HK-2 (cell line): ENCODE measurements at regions not wholly inside any gene's neighbourhood (a gene's known extent, or its start where the extent isn't known, plus 50 kb on each side); places are given as distances from the start of the nearest gene placed in this dataset.

ENCODE experiments used
- DNase-seq: peaks from one replicate; pipeline ENCODE4 v3.0.0-alpha.2; 2018; ENCODE audit not compliant: unreplicated experiment

DNA sequence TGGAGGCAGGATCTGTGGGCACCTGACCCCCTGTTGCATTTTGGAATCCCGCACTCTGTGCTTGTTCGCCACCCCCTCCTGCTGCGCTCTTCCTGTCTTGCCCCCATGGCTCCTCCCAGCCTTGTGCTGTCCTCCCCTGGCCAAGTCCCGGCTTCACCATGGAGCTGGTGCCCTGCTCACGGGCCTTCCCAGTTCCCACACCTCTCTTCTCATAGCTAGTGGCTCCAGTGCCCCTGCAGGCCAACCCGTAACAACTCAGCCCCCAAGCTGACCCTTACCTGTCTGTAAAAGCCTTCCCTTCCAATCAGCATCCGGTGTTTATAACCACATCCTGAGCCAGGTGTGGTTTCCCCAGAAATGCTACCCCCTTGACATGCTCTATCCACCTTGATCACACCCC is 407.7 kb upstream of the C2CD4B start:
- DNase-seq, result no peak

DNA sequence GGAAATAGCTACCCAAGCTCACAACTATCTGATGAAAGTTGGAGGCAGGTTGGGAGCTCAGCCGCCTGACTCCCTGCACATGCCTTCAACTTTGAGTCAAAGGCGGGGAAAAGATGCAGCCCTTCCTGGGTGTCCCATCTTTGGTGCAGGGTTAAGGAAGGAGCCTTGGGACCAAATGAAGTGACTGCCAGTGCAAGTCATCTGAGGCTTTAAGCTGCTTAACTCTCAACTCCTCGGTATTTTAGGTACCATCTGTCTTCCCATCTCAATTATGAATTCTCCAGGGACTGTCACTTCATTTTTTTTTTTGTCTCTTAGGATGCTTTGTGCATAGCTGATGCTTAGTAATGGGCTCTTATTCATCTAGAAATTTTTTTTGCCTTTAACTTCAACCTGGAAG is 408.8 kb upstream of the C2CD4B start:
- no peak for DNase-seq

- DNase-seq, result no peak
Observed at GRCh38 chr15:62578546-62578945, 413.5 kb upstream of the C2CD4B start.

DNA sequence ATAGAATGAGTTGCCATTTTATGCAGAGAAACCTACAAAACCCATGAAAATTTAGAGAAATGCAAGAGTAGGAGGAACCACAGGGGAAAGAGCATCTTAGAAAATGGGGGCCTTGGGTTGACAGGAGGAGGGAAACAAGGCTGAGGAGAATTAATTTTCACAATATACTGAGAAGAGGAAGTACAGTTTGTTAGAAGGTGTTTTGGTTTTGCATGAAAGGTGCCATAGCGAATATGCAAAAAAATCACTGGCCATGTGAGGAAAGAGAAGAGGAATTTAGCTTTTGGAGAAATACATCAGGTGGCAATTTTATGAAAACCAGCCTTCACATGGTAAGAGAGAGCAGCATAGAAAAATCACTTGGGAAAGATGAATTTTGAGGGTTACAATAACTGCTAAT is 413.9 kb upstream of the C2CD4B start:
- DNase-seq, result no peak

- DNase-seq, result no peak
Observed at GRCh38 chr15:62579842-62580241, 414.8 kb upstream of the C2CD4B start.

GRCh38 chr15:62582580-62582979 is 417.5 kb upstream of the C2CD4B start:
- DNase-seq, result no peak

DNA sequence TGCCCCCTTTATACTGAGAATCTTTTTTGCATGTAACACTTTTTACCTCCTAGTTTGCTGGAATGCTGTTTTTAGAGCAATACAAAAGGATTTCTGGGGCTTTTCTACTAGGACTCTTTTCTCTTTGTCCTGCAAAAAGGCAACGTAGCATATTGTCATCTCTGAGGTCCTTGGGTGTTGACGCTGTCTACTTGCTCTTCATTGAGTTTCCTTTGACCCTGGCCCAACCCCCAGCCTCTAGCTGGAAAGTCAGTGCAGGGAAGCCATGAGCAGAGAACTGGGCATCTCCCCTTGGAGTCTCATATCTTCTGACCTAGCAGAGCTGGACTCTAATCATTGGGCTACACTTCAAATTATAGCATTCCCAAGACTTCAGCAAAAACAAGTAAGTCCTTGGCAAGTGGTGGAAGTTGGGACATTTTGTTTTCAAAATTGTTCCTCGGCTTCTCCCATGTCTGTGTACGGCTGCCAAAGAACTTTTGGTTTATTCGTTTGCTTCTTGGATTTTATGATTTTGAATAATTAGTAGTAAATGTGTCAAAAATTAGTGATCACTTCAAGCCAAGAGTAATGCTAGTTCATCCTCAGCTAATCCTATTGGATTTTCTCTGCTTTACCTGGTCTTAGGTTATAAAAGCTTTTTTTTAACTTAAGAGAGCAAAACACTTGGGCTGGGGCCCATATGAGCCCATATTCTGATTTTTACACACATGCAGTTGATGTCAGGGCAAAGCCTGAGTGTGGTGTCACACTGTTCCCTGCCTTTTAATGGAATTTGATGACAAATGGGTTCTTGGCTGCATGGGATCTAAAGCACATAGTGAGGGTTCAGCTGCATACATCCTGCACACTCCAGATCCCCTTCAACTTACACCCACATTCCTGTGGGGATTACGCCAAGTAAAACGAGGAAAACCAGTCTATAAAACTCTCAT is 419.5 kb upstream of the C2CD4B start:
- no peak for DNase-seq

GRCh38 chr15:62588938-62589670 is 424.0 kb upstream of the C2CD4B start:
- no peak for DNase-seq

- no peak for DNase-seq
Observed at GRCh38 chr15:62591842-62592838, 427.1 kb upstream of the C2CD4B start.

DNA sequence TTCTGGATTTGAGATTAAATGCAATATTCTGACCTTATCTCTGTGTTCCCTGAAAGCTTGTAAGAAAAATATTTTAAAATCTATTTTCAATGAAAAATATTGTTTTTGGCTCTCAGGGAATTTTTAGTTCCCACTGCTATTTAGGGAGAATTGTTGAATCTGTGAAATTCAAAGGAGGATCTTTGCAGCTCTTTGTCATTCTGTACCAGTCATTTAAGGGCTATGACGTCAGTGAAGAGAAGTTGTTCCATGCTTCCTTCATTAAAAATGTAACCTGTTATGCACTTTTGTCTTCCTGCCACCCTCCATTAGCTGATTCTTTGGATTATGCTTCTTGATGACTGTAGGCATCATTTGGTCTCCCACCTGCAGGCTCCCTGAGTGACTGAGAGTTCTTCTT is 427.8 kb upstream of the C2CD4B start:
- no peak for DNase-seq

GRCh38 chr15:62593681-62594399 is 428.8 kb upstream of the C2CD4B start:
- DNase-seq, result no peak

DNA sequence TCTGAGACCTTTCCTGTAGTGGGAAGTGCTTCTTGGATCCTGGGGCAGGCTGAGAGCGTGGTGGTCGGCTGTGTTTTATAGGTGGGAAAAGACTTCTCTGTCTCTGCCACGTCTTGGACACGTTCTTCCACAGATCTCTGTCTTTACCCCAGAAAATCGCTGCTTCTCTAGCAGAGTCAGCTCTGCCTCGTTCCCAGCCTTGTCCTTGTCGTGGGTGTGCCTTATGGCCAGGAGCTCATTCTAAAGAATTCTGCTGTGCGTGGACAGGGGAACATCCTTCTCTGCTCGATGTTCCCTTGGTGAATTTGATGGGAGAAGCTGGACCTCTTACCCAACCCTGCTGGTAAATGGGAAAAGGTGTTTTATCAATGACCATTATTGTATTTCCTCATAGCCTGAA is 433.1 kb upstream of the C2CD4B start:
- no peak for DNase-seq

DNA sequence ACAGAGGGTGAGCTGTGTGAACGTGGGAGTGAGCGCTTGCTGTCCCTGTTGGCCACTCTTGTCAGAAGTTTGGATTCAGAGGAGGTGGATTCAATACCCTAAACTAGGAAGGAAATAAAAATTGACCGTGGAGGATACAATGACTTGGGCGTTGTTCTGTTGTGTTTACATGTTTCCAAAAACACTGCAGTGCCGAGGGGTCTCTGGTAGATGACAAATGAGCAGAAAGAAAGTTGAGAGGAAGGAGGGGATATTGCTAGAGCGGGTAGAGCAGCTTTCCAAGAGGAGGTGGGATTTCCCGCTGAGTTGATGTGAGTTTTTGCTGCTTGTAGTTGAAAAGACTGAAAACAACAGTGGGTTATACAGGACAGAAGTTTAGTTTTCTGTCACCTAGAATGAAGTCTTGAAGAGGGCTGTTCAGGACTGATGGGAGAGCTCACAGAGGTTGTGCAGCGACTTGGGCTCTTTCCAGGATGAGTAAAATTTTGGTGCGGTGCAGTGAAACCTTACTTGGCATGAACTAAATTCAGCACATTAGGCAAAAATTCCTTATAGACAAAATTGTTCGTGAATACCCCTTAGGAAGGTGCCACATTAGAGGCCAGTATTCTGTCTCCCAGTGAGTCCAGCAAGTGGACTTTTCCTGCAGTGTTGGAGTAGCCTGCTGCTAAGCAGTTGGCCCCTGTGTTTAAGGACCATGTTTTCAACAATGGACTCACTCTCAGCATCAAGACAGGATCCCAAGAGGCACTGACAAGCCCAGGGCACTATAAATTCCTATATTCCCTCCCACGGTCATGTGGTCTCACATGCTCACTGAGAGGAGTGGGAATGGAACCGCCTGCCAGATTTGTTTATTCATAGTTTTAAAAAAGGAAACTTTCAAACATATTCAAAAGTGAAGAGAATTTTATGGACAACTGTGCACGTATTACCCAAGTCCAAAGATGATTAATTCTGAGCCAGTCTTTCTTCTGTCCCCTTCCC is 435.0 kb upstream of the C2CD4B start:
- no peak for DNase-seq

GRCh38 chr15:62601777-62602545 is 436.9 kb upstream of the C2CD4B start:
- no peak for DNase-seq

DNA sequence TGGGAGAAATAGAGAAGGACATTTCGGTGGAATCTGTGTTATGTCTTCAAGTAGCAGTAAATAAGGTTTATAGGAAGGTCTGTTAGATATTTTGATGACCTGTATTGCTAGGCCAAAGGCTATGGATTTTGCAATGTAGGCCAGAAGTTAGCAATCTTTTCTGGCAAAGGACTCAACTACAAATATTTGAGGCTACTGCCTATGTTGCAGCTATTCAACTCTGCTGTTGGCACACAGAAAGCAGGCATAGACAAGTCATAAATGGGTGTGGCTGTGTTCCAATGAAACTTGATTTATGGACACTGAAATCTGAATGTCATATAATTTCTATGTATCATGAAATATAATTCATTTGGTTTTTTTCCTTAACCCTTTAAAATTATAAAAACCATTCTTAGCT is 438.7 kb upstream of the C2CD4B start:
- DNase-seq, result no peak

DNA sequence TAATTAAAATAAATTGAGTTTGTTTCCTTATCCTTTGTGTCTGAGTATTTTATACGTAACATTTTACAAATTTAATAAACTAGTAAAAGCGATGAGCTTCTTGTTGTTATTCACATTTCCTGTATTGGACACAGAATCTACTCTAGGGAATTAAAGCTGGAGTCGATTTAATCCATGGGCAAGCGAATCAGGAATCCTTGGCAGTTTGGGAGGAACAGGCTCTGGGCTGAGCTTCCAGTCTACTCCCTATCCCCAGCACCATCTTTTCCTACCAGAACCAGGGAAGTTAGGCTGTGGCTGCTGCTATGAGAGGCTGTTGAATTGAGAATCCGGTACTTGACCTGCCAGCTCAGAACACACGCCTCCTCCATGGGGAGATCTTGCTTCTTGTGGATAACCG is 437.3 kb upstream of the TPM1 start:
- DNase-seq, result no peak

DNA sequence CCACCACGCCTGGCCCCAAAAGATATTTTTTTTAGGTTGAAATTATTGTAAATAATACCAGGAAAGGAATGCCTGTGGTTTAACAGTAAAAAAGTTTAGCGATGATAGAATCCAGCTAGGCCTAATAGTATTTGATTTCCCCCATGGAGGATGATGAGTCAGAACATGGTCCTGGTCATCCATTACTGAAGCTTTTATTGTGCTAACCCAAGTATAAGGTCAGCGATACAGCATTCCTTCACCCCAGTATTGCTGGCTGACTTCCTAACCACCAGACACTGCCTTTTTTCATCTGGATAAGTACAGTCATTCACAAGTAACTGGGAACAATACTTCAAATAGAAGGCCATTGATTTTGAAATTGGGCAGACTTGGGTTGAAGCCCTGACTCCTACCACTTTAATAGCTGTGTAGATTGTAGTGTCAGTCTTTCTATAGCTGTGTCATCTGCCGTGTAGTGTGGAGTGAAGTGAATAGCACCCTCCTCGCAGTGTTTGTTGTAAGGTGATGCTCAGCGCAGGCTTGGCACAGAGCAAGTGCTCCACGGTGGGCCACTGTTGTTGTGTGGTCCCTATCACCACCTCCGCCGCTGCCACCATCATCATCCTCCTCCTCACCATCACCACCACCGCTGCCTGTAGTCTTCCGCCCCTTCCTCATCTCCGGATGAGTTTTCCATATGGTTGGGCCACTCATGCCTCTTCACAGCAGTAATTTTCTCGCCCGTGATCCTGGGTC is 436.0 kb upstream of the TPM1 start:
- DNase-seq, result peak; percentile 31

DNA sequence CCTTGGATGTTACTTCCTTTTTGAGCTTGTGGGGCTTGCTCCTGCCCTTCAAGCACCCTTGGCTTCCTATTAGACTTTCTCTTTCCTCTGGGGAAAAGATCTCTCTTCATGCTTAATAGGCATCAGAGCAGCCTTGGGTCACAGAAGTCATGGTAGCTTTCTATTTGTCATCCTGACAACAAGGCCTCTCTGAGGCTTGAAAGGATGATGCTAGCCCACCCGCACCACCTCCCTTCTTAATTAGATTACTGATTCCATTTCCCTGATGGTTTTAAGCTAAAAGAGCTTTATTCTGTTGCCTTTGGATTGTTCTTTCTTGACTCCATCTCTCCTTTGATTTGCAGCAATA is 435.5 kb upstream of the TPM1 start:
- DNase-seq, result no peak

DNA sequence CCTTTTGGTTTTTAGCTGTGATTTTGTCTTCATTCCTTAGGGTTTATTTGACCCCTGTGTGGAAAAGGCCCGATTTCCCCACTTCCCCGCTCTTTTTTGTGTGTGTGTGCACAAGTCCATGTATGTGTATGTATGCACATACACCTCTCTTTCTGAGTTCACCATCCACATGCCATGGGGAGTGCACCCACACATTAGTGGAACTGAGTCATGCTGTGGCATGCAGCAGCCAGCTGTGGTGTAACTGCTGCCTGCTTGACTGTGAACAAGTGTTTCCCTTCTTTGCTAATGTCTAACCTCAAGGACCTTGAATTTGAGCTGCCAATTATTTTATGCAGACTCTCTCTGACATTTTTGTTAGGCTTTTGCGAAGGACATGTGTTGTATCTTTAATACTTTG is 434.9 kb upstream of the TPM1 start:
- peak; percentile 41 for DNase-seq
